GM13977 (cell line): ENCODE measurements at regions not wholly inside any gene's neighbourhood (a gene's known extent, or its start where the extent isn't known, plus 50 kb on each side); places are given as distances from the start of the nearest gene placed in this dataset.

ENCODE experiments used
- DNase-seq: peaks from one replicate; pipeline ENCODE4 v3.0.0; 2012; ENCODE audit warnings: low spot score
- in situ Hi-C: fragments of 300-500 bp; cut with MboI; formaldehyde crosslinking; loops from one replicate; pipeline ENCODE4 v1.12.0; 2022; ENCODE audit warnings: low sequenced_read_pairs, low pct_unique_long_range_greater_than_20kb, mixed read lengths, inconsistent platforms; ENCODE audit not compliant: unreplicated experiment
- TF ChIP-seq, protein P1 (sequence below): IDR thresholded peaks from 2 replicates; pipeline ENCODE4 v1.5.1; 2012; ENCODE audit warnings: mild to moderate bottlenecking, control low read depth; ENCODE audit not compliant: insufficient read depth; ENCODE audit errors: extremely low read depth, missing control alignments

DNA sequence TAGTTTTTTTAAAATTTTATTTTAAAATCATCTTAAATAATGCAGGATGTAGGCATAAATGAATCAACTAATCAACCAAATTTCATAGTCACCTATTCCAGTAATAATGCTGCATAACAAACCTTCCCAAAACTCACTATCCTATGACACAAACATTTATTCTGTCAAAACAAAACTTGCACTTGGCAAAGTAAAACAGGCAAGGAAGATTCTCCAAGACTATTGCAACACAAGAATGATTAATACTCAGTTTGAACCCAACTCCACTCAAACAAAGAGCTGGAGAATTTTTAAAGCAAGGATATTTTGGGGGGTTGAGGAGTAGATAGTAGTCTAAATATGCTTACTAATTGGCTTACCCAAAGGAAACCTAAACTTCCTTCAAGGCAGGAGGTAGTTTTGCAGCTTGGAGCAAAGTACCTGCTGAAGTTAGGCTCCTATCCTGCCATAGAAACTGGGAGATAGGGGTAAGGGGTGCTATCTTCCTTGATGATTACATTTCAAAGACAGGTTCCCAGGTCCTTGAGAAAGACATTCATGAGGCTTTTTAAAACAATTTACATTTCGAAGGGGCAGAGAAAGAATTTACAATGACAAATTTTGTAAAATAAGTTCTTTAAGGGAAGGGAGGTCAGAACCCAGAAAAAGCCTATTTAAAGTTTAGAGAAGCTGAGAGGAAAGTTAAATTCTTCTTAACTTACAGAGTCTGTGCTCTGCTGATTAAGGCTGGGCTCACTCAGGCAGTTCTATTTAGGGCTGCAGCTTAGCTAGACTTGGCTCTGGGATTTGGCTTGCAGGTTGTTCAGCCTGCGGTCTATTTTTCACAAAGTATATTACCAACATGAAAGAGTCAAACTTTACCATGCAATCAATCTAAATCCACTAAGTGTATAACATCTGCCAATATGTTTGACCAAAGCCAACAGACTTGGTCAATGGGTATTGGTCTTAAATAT lies 549.0 kb downstream of the KCTD12 start:
- in situ Hi-C loops = no loop called here
- TF ChIP-seq, protein P1, sequence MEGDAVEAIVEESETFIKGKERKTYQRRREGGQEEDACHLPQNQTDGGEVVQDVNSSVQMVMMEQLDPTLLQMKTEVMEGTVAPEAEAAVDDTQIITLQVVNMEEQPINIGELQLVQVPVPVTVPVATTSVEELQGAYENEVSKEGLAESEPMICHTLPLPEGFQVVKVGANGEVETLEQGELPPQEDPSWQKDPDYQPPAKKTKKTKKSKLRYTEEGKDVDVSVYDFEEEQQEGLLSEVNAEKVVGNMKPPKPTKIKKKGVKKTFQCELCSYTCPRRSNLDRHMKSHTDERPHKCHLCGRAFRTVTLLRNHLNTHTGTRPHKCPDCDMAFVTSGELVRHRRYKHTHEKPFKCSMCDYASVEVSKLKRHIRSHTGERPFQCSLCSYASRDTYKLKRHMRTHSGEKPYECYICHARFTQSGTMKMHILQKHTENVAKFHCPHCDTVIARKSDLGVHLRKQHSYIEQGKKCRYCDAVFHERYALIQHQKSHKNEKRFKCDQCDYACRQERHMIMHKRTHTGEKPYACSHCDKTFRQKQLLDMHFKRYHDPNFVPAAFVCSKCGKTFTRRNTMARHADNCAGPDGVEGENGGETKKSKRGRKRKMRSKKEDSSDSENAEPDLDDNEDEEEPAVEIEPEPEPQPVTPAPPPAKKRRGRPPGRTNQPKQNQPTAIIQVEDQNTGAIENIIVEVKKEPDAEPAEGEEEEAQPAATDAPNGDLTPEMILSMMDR = no peak
- DNase-seq = no peak

GRCh38 chr13:76335463-76335862 lies 550.7 kb downstream of the KCTD12 start:
- TF ChIP-seq, protein P1 = no peak
- no peak for DNase-seq
- in situ Hi-C loops = no loop called here

DNA sequence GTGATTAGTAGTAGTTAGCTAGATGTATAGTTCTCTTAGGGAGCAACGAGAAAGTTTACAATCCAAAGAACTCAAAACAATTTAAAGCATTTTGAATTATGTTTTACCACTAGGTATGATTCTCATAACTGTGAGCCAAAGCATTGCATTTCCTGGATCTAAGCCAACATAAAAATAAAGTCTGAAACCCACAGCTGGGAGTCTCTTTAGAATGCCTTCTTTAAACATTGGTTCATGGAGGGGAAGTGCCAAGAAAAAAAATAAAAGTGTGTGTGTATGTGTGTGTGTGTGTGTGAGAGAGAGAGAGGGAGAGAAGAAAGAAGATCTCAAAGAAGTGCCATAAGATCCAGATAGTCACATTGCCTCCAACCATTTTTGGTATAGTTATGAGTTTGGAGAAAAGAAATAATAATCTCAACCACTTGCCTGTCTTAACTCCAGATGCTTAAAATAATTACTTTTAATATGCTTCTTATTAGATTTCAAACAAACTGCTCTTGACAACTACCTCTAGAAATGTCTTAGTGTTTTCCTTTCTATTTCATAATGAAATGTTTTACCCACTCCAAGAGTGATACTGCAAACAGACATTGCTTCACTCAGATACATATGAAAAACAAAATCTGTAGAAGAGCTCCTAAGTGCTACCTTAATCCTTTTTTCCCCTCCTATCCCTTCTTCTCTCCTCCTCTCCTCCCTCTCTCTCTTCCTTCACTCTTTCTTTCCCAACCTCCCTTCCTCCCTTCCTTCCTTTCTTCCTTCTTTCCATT lies 554.1 kb downstream of the KCTD12 start:
- no peak for DNase-seq
- TF ChIP-seq, protein P1 = no peak
- in situ Hi-C loops = no loop called here

DNA sequence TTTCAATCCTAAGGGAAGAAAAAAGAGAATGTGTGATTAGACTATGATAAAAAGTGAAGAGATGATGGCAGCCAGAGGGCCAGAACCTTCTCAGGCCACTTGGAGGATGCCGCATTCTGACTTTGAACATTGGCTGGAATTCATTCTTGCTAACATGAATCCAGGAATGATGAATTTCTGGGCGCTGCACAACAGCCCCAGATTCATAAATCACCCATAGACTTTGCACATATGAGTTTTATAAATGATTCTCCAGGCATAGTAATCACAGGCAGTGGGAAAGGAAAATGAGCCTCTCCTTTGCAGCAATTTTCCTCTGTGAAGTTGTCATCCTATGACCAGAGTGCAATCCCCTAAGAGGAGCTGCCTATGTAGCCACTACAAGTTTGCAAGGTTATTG lies 555.4 kb downstream of the KCTD12 start:
- TF ChIP-seq, protein P1 = no peak
- DNase-seq = no peak
- in situ Hi-C loops = no loop called here

GRCh38 chr13:76329866-76330580 lies 556.2 kb downstream of the KCTD12 start:
- DNase-seq = no peak
- in situ Hi-C loops = no loop called here
- TF ChIP-seq, protein P1 = no peak

- in situ Hi-C loops = no loop called here
- TF ChIP-seq, protein P1 = no peak
- no peak for DNase-seq
Measured at GRCh38 chr13:76329004-76329403, 557.2 kb downstream of the KCTD12 start.
